HUES64 (cell line): ENCODE measurements at regions not wholly inside any gene's neighbourhood (a gene's known extent, or its start where the extent isn't known, plus 50 kb on each side); places are given as distances from the start of the nearest gene placed in this dataset.
"Not testable (repeated sequence)": the region's sequence is repeated elsewhere in the genome, so short reads cannot be mapped to it uniquely, and the experiment has no call there.

Source experiments
- H3K27ac ChIP-seq: 2 replicates; pipeline ENCODE4 v1.7.0; 2013; ENCODE audit warnings: low read depth, low read length, inconsistent platforms
- H3K27me3 ChIP-seq: 2 replicates; pipeline ENCODE4 v1.6.1; 2013; ENCODE audit warnings: mild to moderate bottlenecking, low read length; ENCODE audit not compliant: insufficient read depth
- H3K36me3 ChIP-seq: 2 replicates; pipeline ENCODE4 v1.6.1; 2013; ENCODE audit warnings: mild to moderate bottlenecking, low read length; ENCODE audit not compliant: insufficient read depth
- H3K4me1 ChIP-seq: 2 replicates; pipeline ENCODE4 v1.6.1; 2013; ENCODE audit warnings: mild to moderate bottlenecking, low read length, moderate library complexity; ENCODE audit not compliant: insufficient read depth
- H3K4me3 ChIP-seq: 2 replicates; pipeline ENCODE4 v1.5.1; 2013; ENCODE audit warnings: mild to moderate bottlenecking, low read length, moderate library complexity
- H3K9ac ChIP-seq: 2 replicates; pipeline ENCODE4 v1.6.1; 2013; ENCODE audit warnings: mild to moderate bottlenecking, low read depth, low read length
- H3K9me3 ChIP-seq: 2 replicates; pipeline ENCODE4 v1.6.1; 2013; ENCODE audit warnings: low read depth, low read length; ENCODE audit not compliant: insufficient read depth
- WGBS: fragments of 150-250, 120-280 bp; methylation state at CpG from one replicate; pipeline ENCODE4 v1.1.7; 2013; ENCODE audit warnings: missing lambda C conversion rate; 5-methylcytosine and 5-hydroxymethylcytosine counted together

DNA sequence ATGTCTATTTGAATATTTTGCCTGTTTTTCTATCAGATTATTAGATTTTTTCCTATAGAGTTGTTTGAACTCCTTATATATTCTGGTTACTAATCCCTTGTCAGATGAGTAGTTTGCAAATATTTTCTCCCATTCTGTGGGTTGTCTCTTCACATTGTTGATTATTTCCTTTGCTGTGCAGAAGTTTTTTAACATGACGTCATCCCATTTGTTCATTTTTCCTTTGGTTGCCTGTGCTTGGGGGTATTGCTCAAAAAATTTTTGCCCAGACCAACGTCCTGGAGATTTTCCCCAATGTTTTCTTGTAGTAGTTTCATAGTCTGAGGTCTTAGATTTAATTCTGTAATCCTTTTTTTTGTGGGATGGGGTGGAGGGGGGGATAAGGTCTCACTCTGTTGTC lies 168.7 kb upstream of the NFIA start:
- not testable (repeated sequence) for H3K27ac ChIP-seq, H3K9me3 ChIP-seq, H3K4me3 ChIP-seq, H3K9ac ChIP-seq, H3K4me1 ChIP-seq, H3K27me3 ChIP-seq, H3K36me3 ChIP-seq
- 91% methylated on average over 2 of the region's 2 CpGs for WGBS

DNA sequence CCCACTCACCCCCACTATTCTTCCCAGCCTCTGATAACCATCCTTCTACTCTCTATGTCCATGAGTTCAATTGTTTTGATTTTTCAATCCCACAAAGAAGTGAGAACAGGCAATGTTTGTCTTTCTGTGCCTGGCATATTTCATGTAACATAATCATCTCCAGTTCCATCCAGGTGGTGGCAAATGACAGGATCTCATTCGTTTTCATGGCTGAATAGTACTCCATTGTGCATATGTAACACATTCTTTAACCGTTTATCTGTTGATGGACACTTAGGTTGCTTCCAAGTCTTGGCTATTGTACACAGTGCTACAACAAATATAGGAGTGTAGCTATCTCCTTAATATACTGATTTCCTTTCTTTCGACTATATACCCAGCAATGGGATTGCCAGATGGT lies 169.3 kb upstream of the NFIA start:
- Histone ChIP-seq H3K27me3 (no peaks in the 10 kb centered on the region), H3K4me1 (peaks cover 5% of the 10 kb centered on the region), H3K36me3 (no peaks in the 10 kb centered on the region), H3K4me3 (no peak overlapping the region), H3K9ac (no peak overlapping the region), H3K9me3 (no peaks in the 10 kb centered on the region), H3K27ac (no peak overlapping the region)
- WGBS: 94% methylated on average over 2 of the region's 3 CpGs

DNA sequence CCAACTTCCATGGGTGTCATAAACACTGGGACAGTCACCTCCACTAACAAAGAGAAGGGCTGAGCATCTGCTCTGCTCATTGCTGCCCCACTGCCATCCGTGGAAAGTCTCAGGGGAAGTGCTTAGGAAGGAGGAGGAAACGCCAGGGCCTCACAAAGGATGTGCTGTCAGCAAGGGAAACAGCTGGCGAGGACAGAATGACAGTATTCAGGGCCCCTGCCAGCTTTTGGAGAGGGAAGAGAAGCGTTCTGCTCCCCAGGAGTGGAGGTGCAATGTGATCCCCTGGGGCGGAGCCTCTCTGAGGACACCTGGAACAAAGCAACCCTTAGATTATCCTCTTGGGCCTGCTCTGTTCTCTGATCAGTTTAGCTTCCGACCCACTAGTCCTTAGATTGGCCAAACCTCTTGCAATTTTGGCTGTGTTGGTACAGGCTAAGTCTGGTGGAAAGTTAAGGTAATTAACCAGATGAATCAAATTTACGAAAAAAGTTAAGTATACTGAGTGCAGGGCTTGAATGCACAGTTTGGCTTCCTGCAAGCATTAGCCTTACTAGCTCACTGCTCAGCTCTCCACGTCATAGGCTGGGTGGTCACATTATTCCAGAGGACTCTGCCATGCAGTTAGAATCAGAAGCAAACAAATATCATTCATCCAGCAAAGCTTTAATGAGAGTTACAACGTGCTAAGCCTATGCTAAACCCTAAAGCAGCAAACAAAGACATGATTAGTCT lies 170.2 kb upstream of the NFIA start:
- Histone ChIP-seq H3K9ac (no peak overlapping the region), H3K4me3 (no peak overlapping the region), H3K27ac (no peak overlapping the region), H3K36me3 (no peaks in the 10 kb centered on the region), H3K9me3 (no peaks in the 10 kb centered on the region), H3K4me1 (peaks cover 5% of the 10 kb centered on the region), H3K27me3 (no peaks in the 10 kb centered on the region)
- 54% methylated on average over 9 of the region's 9 CpGs for WGBS

DNA sequence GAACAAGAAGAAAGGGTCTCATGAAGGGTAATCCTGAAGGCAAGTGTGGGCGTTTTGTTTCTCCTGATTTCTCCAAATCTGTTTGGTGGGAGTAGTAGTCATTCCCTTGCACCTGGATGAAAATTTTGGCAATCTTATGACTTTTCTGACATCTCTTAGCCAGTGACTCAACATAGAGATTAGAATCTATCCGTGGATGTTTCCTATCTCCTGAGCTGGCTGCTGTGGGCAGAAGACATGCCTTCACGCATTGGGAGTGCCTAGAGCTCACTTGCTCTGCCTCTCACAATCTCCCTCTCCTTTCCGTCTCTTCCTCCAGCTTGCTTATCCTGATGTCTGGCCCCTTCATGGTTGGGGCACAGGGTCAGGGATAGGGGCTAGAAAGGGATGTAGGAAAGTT lies 174.2 kb upstream of the NFIA start:
- no peak overlapping the region for H3K27ac ChIP-seq
- H3K9me3 ChIP-seq: no peaks in the 10 kb centered on the region
- H3K9ac ChIP-seq: no peak overlapping the region
- no peak overlapping the region for H3K4me3 ChIP-seq
- H3K27me3 ChIP-seq: no peaks in the 10 kb centered on the region
- H3K4me1 ChIP-seq: peaks cover 36% of the 10 kb centered on the region
- no peaks in the 10 kb centered on the region for H3K36me3 ChIP-seq
- WGBS: 70% methylated on average over 4 of the region's 4 CpGs

DNA sequence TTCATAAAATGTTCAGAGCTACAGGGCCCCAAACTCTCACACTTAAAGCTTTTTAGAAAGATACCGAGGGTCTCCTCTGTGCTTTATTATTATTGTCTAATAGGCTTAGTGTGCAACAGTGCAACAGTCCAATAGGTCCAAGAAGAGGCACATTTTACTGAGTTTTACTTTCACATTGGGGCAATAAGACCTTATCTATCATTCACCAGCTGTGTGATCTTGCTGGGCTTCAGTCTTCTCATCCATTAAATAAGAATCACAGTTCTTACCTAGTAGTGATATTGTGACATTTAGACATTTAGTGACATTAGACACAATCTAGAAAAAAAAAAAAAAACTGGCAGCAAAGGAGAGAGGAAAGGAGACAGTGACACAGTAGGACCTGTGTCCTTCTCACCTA lies 175.8 kb upstream of the NFIA start:
- Histone ChIP-seq H3K4me3 (no peak overlapping the region), H3K9me3 (no peaks in the 10 kb centered on the region), H3K36me3 (no peaks in the 10 kb centered on the region), H3K27me3 (no peaks in the 10 kb centered on the region), H3K27ac (peak overlapping the region; percentile 51), H3K4me1 (peaks cover 30% of the 10 kb centered on the region), H3K9ac (no peak overlapping the region)
- WGBS: 80% methylated on average over 1 of the region's 1 CpG

DNA sequence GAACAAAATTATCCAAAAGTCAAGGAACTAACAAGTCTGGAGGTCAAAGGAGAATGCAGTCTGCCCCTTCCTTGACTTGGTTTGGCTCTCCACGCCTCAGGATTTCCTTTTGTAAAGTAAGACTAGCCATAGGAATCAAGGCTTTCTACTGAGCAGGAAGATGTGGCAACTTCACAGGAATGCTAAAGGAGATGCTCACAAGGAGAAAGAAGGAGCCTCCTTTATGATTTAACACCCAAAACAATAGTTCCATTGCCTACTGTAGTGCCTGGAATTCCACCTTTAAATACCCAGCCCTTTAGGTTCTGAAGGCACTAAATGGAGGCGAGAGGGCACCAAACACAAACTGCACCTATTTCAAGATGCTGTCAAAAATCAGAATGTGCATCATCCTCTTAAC lies 176.3 kb upstream of the NFIA start:
- Histone ChIP-seq H3K4me1 (peaks cover 30% of the 10 kb centered on the region), H3K4me3 (no peak overlapping the region), H3K36me3 (no peaks in the 10 kb centered on the region), H3K27ac (peak overlapping the region; percentile 51), H3K9ac (peak overlapping the region; percentile 34; the same call in 1 of the 2 replicates), H3K9me3 (no peaks in the 10 kb centered on the region), H3K27me3 (no peaks in the 10 kb centered on the region)
- WGBS: 39% methylated on average over 2 of the region's 2 CpGs

DNA sequence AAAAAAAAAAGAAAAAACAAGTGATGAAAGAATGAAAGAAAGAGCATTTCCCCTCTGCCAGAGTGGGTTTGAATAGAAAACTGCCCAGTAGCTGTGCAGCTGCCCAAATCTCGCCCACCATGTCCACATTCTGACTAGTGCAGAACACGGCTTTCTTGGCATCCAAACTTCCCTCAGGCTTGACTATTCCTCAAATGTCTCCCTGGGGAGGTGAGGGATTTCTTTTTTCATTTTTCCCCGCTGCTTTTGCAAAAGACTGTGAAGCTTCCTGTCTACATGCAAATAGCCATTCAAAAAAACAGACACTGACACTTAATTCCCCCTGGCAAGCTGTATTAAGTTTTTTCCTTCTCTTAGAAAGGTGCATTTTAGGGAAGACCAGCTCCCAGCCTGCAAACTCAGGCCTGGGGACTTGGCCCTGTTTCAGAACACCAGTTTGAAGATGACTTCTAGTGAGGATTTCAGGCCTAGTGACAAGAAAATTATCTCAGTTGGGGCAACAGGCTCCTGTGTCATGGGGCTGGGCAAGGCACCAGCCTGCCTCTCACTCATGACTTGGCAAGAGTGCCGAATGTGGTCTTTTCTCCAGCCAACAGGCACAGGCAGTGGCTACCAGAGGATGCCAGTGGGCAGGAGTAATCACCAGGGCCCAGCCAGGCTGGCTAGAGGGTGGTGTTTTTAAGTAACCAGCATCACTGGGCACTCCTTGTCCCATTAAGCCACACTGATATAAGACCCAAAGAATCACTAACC lies 178.1 kb upstream of the NFIA start:
- Histone ChIP-seq H3K4me3 (no peak overlapping the region), H3K27me3 (no peaks in the 10 kb centered on the region), H3K9ac (no peak overlapping the region), H3K36me3 (no peaks in the 10 kb centered on the region), H3K4me1 (peaks cover 30% of the 10 kb centered on the region), H3K27ac (no peak overlapping the region), H3K9me3 (no peaks in the 10 kb centered on the region)
- WGBS: 77% methylated on average over 4 of the region's 4 CpGs

DNA sequence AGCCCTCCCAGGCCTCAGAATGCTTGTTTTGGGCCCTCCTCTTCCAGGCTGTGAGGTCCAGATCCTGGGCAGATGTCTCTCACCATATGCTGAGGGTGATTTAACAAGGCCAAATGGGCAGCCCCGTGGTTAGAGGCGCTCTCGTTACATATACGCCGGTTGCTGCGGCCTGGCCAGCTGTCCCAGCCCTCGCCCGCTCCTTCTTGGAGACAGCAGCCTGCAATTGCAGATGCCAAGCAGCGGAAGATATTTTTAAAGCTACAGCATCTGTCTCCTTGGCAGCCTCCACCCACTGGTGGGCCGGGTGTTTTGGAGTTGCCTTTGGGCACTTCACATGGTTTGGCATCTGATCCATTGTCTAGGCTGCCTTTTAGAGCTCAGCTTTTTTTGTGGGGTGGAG lies 178.8 kb upstream of the NFIA start:
- no peak overlapping the region for H3K9ac ChIP-seq
- 86% methylated on average over 10 of the region's 10 CpGs for WGBS
- no peak overlapping the region for H3K27ac ChIP-seq
- no peaks in the 10 kb centered on the region for H3K36me3 ChIP-seq
- no peak overlapping the region for H3K4me3 ChIP-seq
- H3K4me1 ChIP-seq: peaks cover 30% of the 10 kb centered on the region
- H3K9me3 ChIP-seq: no peaks in the 10 kb centered on the region
- H3K27me3 ChIP-seq: no peaks in the 10 kb centered on the region

DNA sequence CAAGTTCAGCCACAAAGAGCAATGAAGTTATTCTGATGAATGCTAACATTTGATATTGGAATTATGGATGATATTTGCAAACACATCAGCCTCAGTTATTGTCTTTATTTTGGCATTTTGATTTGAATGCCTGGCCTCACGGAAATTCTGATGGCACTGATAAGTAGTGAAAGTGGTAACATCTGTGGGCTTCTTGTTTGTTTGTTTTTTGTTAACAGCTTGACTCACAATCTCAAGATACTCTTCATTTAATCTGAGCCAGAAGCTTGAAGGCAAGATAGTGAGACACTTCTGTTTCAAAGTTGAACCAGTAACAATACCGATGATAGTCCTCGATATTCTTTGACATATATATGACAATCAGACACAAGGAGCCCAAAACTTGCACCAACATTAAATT lies 182.9 kb upstream of the NFIA start:
- Histone ChIP-seq H3K4me3 (no peak overlapping the region), H3K36me3 (no peaks in the 10 kb centered on the region), H3K27me3 (no peaks in the 10 kb centered on the region), H3K9me3 (no peaks in the 10 kb centered on the region), H3K4me1 (peaks cover 21% of the 10 kb centered on the region), H3K9ac (no peak overlapping the region), H3K27ac (no peak overlapping the region)
- 88% methylated on average over 3 of the region's 3 CpGs for WGBS

DNA sequence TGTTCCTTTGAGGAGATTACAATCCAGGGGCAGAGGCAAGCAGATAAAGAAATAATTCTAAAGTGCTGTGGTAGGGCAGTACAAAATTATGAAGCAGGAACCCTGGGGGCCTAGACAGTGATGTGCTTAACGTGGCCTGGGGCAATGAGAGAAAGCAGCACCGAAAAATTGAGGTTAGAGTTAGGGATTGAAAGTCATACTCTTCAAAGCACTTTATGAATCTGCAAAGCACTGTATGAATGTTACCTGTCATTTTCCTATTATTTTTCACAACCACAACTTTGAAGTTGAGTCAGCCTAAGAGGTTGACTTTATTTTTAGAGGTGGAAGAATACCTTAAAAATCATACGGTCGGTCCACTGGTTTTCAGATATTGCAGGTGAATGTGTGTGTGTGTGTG lies 183.4 kb upstream of the NFIA start:
- no peaks in the 10 kb centered on the region for H3K36me3 ChIP-seq
- H3K9ac ChIP-seq: no peak overlapping the region
- H3K4me1 ChIP-seq: peaks cover 21% of the 10 kb centered on the region
- no peak overlapping the region for H3K27ac ChIP-seq
- WGBS: 91% methylated on average over 4 of the region's 4 CpGs
- no peaks in the 10 kb centered on the region for H3K9me3 ChIP-seq
- no peak overlapping the region for H3K4me3 ChIP-seq
- H3K27me3 ChIP-seq: no peaks in the 10 kb centered on the region

DNA sequence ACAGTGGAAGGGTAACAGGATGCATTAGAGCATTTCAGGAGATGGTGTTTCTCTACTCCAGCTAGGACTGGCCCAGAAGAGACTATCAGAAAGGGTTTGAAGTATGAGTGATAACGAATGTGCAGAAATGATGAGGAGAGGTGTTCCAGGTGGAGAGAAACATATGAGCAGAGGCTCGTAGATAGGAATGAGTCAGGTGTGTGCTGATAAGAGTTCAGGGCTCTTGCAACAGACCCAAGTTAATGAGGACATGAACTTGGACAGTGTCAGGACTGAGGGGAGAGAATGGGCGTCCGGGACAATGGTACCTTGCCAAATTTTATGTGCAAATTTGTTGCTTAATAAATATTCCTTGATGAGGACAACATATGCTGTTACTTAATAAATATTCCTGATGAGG lies 183.9 kb upstream of the NFIA start:
- Histone ChIP-seq H3K27me3 (no peaks in the 10 kb centered on the region), H3K4me1 (peaks cover 26% of the 10 kb centered on the region)
- 94% methylated on average over 4 of the region's 4 CpGs for WGBS

More for the DNA sequence above, 183.9 kb upstream of the NFIA start:
- H3K9me3 ChIP-seq: no peaks in the 10 kb centered on the region
- no peak overlapping the region for H3K9ac ChIP-seq
- no peaks in the 10 kb centered on the region for H3K36me3 ChIP-seq
- no peak overlapping the region for H3K4me3 ChIP-seq
- no peak overlapping the region for H3K27ac ChIP-seq
